Hematopoietic multipotent progenitor cell treated with erythropoietin and hydrocortisone succinate and interleukin-3 and kit ligand, for 4 days (in vitro differentiated cells): ENCODE measurements at regions not wholly inside any gene's neighbourhood (a gene's known extent, or its start where the extent isn't known, plus 50 kb on each side); places are given as distances from the start of the nearest gene placed in this dataset.
"Not testable (repeated sequence)": the region's sequence is repeated elsewhere in the genome, so short reads cannot be mapped to it uniquely, and the experiment has no call there.

Source experiments
- DNase-seq: peaks from one replicate; pipeline ENCODE4 v3.0.0-alpha.2; 2015

DNA sequence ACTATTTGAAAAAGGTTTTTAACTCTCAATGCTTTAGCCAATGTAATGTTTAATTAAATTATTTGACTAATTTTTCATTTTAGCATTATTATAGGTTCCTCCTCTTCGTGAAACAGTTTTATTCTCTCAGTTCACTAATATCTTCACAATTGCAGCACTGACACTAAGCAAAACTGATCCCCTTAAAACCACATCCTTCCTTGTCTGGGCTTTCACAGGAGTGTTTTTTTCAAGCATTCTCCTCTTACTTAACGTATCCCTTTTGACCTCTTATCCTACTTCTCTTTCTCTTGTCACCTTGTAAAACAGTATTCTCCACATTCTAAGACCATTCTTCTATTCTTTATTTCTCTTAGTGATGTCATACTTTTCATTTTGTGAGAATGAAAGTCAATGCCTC, 112.8 kb downstream of the DSC3 start:
- DNase-seq, result peak; percentile 6

DNA sequence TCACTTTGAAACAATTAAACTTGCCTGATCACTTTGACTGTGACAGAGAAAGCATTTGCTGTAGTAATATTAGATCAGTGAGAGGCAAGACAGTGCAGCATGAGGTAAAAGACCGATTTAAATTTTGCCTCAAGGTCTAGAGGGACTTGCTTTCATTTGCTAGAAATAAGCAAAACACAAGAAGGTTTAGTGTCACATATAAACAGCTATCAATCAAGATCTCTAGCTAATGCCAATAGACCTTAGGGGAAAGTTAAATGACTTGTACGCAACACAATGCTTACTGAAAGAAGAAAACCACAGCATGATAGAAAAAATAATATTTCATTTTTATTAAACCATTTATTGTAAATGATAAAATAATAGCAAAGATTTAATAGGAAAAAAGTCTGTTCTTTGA, 113.5 kb downstream of the DSC3 start:
- no peak for DNase-seq

DNA sequence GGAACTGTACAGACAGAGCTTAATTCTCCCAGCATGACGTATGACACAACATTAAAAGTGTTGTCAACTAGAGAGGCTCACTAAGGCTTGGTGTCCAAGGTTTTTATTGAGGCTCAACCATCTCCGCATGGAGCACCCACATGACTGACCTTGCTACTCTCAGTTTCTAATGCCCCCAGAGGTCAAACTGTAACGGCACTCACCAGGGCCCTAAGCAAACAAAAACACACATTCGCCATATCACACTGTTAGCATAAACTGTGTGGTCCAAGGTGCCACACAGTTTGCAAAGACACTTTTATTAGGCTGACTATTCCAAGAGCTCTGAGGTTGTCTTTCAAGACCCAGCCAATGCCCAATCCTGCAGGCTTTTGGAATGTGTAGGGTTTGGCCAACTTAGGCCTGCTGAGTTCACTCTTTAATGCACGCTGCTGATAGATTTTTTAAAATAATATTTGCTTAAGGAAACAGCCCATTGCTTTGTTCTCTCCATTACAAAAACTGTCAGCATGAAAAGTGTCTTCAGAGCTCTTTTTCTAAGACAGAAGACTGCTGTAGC, 114.9 kb downstream of the DSC3 start:
- no peak for DNase-seq

DNA sequence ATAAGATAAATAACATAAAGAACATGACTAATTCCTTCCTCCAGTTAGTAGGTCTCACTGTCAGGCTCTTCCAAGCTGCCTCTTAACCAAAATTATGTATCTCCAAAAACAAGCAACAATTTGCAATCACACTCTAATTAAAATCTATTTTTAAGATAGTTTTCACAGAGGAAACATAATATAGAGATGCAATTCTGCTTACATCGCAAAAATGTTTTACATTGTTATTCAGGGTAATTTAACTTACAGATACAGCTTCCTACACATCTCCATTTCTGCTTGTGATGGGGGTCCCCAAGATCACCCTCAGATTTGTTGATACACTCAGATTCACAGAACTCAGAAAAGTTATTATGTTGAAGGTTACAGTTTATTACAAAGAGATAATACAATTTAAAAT, 115.5 kb downstream of the DSC3 start:
- DNase-seq, result no peak

DNA sequence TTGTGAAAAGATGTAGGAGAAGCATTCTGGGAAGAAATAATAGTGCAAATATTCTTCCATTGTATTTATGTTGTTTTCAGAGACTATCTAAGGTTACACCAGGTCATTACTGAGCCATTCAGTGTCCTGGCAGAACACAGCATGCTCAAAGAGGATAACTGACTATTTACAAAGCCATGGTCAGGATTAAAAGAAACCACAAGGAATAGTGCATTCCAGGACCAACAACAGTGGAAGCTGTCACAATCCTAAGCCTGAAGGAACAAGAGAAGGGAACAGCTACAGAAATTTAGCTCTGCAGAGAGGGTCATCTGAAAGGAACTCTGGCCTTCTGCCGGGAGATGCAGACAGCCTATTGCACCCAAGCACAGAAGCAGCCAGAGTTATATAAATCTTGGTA, 116.7 kb downstream of the DSC3 start:
- DNase-seq, result no peak

DNA sequence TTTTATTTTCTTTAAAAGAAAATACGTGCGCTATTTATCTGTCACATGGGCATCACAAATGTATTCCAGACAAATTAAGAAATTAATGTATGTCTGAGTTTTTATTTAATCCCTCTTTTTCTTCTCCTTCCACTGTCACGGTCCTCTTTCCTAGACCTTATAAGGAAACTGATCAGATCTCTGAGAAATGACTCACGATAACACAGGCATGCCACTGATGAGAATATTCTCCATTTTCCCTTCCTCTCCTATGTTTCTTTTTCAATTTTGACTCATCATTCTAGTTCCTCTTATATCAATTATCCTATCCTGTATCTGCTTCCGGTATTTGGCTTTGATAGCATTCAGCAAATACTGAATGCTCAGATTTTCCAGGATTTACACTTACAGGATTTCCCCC, 121.8 kb downstream of the DSC3 start:
- no peak for DNase-seq

DNA sequence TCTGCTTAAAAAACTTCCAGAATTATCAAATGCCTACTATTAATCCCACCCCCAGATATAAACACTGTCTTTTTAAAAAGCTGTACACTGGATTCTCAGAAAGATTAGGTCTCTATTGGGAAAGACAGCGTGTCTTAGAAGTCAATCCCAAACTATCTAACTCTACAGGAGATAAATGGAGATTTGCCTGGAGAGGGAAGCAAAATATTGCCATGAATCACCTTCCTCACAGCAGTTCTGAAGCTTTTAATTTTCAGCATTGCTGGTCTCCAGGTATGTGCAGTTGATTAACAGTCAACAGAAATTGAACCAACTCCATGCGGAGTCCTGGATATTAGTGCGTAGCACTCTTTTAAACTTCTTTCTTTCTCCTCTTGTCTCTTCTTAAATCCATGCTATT, 122.2 kb downstream of the DSC3 start:
- DNase-seq, result no peak

DNA sequence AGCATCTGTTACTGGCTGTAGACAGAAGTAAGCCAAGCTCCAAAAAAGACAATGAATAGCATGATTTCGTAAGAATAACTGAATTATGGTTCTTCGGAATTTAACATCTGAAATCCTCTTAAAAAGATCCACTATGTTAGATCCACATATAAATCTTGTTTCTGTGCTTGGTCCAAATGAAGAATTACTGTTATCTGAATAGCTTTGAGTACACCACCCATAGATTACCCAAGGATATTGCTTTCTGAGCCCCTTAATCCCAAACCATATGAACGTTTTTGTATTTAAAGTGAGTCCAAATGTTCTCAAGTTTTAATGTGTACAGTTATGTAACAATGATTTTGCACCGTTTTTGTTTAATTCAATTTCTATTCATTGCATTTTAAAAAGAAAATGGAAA, 124.9 kb downstream of the DSC3 start:
- no peak for DNase-seq

DNA sequence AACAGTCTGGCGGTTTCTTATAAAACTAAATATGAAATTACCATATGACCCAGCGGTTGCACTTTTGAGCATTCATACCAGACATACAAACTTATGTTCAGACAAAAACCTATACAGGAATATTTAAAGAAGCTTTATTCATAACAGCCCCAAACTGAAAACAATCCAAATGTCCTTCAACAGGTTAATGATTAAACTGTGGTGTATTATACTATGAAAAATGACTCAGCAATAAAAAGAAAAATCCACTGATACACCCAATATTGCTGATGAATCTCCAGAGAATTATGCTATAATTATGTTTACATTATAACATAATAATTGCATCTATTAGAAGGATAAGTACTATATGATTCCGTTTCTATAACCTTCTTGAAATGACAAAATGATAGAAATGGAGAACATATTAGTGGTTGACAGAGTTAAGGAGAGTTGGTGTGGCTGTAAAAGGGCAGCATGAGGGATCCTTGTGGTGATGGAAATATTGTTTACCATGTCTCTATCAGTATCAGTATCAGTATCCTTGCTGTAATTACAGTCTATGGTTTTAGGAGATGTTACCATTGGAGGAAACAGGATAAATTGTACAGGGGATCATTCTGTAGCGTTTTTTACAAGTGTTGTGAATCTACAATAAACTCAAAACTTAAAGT, 127.1 kb downstream of the DSC3 start:
- no peak for DNase-seq

DNA sequence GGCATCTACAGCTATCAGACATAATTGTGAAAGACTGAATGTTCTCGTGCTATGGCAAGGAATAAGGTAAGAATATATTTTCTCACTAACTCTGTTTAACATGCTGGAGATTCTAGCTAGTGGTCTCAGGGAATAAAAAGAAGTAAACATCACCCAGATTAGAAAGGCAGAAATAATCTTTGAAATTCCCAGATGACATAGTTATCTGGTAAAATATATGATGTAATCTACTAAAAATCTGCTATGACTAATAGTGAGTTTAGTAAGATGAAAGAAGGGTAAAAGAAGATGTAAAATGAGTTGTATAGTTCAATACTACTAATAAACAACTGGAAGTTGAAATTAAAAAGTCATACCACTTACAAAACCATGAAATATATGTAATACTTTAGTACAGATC, 134.2 kb downstream of the DSC3 start:
- DNase-seq, result no peak

DNA sequence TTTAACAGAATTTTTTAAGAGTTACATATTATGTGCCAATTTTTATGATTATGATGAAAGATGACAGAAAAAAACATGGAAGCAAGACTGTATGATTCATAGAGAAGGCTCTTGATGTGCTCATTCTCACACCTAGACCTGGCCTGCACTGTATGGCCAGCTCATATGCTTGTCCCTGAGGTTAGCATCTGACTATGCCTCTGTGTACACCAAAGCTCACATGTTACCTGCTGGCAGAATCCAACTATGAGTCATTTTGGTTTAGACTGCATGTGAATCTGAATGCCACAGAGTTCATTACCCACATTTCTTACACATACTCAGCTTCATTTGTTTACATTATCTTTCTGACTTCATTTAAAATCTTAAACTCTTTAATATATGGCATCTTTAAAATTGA, 139.0 kb downstream of the DSC3 start:
- DNase-seq, result no peak

DNA sequence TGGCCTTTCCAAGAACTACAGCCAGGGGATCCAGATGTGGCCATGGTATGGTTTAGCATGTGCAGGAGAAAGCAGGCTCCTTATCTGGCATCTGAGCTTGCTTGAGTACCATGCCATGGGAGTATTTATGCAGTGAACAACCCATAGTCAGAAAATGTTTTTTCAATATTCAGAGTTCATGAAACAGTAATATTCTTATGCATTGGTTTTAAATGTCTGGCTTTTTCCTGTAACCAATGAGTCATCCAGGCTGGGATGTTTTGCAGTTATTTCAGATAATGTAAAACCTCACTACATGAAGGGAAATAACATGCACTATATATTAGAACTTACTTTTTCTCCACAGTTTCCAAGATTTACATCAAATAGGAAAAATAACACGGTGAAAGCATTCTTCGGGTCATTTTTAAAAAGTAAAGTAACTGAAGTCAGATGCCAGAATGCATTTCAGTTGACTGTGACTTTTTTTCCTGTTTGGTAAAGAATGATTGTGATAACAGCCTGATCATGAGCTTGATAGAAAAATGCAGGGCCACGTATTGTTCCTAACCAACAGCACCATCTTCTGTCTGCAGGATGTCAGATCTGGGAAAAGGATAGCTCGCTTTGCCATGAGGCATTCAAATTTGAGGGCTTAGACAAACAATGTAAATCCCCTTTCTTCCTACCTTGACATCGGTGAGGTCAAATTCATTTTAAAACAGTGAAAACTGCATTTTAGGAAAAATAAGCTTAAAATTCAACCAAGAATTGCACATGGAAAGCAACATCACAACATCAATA, 152.8 kb downstream of the DSC3 start:
- DNase-seq, result peak; percentile 1

DNA sequence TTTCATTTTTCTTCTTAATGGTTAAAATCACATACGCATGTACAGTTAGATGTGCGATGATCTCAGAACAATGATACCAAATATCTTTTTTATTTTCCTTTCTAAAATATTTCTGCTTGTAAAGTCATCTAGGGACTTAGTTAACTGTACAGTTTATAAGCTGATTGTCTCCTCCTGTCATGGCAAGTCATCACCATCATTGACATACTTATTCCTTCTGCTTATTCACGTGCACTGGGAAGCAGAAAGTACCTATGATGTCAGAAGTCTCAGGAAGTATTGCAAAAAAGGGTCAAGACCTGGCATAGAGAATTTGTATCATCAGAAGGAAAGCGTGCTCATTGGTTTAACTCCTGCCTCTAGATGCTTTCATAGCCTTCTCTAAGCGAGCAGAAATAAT, 154.2 kb downstream of the DSC3 start:
- no peak for DNase-seq

DNA sequence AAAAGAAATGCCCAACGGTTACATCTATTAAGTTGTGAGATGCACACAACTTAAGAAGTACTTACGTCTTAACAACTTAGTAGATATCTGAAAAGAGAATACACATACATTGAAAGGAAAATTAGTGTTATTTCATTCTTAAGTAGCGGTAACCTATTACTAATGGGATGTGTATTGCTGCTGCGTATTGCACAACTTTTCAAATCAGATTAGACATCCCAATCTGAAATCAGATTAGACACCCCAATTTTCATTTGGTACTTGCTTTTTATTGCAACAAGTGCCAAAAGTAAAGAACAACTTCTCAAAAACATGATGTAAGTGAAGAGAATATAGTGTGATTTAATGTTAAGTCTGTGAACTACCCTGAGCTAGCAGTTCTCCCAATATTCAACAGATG, 155.5 kb downstream of the DSC3 start:
- DNase-seq, result no peak

DNA sequence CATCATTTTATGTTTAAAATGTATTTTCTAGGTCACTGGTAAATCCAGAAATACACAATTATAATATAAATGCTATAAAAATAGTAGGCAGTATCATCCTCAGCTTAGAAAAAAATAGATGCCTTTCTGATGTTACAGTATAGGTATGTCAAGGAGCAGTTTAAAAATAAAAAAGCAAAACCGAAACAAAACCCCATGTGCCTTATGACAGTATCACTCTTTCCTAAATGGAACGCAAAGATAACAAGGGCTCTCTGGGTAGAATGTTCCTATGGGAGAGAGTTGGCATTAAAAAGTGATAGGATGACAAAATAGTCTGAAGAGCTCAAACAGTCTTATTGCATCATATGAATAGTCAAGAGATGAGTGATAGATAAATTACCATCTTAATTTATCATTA, 172.1 kb downstream of the DSC3 start:
- DNase-seq, result no peak

DNA sequence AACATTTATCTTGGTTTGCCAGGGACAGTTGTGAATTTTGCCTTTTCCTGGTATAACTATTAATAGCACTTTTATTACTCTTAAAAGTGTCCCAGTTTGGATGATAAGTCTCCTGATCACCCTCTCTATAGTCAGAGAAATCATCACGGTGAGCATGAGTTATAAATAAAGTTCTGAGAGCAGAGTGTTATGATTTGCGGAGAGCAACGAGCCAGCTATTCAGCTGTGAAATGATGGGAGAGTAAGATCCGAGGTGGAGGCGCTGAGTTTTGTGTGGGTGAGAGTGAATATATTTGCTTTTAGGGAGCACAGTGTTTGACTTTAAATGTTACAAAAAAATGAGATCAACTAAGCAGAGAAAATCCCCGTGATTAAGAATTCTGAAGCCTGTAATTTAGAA, 179.6 kb downstream of the DSC3 start:
- DNase-seq, result no peak

DNA sequence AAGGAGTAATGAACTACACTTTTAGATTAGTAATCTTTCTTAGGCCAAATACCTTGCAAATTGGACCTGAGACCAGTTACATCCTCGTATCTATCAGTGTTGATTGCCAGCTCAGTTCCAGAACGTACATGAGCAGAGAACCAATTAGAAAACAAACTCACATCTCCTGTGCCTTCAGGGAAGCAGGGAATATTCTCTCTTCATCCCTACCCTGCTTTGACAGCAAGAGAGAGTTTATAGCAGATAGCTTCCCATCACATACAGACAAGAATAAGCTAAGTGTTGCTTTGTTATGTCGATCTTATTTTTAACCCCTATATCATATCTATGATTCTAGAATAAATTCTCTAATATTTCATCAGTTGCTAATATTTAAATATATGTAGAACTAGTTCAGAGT, 181.8 kb downstream of the DSC3 start:
- no peak for DNase-seq

DNA sequence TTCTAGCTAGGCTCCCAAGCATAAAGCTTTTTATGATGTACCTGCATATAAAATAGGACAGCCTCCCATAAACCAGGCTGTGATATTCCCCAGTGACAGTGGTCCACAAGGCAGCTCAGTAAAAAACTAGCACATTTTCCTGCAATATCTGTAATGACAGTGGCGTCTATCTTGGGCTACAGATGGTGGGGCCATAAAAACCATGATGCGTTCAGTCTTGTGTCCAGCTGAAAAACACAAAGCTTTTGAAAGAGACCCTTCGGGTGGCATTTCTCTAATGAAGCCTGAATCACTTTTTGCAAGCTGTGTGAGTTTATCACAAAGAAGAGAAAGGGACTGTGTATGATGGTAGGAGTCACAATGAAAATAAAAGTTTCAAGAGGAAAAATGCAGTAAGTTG, 183.5 kb downstream of the DSC3 start:
- no peak for DNase-seq

DNA sequence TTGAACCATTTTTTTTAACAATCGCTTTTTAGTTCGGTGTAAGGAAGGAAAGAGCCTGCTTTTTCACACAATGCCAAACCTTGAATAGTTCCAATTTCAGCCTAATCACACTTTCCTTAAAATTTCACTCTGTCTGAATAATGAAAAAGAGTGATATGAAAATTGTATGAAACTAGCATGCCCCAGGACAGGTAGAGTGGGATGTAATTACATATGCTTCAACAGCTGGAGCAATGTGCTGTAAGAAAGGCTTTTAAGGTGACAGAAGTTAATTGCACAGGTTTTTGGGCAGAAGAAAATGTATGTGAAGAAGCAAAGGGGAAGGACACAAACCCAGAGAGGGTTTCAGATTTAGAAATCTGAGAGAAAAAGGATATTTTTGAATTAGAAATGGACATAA, 184.0 kb downstream of the DSC3 start:
- DNase-seq, result no peak

DNA sequence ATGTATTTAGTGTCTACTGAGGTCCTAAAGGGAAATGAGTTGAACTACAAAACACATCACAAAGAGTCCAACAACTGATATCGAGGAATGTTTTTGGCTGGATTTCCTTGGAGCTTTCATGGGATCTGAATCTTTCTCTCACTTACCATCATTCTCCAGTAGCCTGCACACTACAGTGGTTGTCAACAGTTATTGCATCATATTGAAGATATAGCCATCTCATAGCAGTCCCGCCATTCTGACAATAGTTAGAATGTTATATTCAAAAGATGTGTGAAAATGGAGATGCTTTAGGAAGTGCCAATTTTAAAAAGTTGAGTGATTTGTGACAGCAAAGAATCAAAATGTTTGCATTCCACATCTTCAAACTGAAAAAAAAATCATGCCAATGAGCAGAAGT, 186.8 kb downstream of the DSC3 start:
- no peak for DNase-seq

DNA sequence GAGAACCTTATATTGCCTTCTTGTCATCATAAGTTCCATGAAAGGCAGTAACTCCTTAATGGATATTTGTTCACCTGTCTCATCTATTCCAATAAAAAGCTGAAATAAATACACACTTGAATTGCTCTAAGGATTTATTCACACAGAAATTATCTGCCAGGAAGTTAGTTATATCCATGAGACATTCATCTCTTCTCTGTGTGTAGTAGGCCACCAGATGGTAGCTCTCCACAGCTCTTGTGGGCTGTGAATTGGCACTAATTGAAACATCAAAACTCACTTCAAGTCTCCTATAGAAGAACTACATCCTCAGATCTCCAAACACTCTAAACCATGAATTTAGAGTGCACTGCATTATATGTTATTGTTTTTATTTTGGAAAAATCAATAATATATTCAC, 189.6 kb downstream of the DSC3 start:
- no peak for DNase-seq

DNA sequence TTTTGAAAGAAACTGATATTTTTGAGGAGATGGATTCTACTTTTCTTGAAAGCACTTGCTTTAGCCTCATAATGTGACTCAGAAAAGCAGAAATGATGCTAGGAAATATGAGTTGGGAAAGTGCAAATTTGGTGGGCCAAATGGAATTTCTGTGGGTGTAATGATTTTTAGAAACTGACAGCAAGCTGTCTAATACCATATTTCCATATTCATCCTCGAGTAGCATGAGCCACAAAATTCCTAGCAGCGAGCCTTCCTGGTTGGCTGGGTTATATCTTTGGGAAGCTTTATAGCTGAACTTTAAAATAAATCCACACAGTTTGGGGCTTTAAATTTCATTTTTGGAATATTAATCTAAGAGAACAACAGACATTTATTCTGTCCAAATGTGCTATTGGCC, 190.0 kb downstream of the DSC3 start:
- DNase-seq, result no peak

DNA sequence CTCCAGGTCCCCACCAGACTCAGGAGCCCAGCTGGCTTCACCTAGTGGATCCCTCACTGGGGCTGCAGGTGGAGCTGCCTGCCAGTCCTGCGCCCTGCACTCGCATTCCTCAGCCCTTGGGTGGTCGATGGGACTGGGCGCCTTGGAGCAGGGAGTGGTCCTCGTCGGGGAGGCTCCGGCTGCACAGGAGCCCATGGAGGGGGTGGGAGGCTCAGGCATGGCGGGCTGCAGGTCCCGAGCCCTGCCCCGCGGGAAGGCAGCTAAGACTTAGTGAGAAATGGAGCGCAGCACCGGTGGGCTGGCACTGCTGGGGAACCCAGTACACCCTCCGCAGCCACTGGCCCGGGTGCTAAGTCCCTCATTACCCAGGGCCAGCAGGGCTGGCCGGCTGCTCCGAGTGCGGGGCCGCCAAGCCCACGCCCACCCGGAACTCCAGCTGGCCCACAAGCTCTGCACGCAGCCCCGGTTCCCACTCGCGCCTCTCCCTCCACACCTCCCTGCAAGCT, 203.4 kb downstream of the DSC3 start:
- DNase-seq, result not testable (repeated sequence)

DNA sequence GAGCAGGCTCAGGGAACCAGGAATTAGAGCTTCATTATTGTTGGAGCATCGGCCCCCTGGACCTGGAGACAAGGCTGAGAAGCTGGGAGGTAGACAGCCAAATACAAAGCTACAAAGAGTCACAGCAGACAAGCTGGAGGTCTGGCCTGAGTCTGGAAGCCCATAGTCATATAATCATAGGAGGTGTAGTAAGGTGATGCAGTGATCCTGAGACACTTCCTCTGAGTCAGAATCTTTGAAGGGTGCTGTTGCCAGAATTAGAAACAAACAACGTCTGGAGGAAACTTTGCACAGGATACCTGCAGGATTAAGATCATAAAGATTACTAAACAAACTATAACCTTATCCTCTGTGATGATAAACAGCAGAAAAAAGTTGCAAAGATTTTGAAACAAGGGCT, 213.8 kb downstream of the DSC3 start:
- no peak for DNase-seq

DNA sequence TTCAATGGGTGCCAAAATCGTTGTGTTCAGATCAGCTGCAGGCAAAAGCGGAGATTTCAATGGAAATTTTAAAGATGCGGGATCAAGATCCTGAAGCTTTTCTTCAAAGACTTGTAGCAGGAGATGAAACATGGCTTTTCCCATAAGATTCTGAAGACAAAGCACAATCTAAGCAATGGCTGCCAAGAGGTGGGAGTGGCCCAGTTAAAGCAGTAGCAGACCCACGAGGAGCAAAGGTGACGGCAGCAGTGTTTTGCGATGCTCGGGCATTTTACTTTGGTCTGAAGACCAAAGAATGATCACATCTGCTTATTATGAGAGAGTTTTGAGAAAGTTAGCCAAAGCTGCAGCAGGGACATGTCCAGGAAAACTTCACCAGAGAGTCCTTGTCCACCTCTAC, 222.9 kb downstream of the DSC3 start:
- no peak for DNase-seq
